ENCODE measurements at regions not wholly inside any gene's neighbourhood (a gene's known extent, or its start where the extent isn't known, plus 50 kb on each side); places are given as distances from the start of the nearest gene placed in this dataset.

- peak in 1 of 5 donors; percentile 7 for DNase-seq
These were observed 51.1 kb upstream of the SNX2 start for GRCh38 chr5:122723606-122724352.

Measured in T-helper 1 cell (primary cell).